Liver (tissue), 8 donors: ENCODE measurements at regions not wholly inside any gene's neighbourhood (a gene's known extent, or its start where the extent isn't known, plus 50 kb on each side); places are given as distances from the start of the nearest gene placed in this dataset.

ENCODE experiments used
- DNase-seq: peaks from one replicate; pipeline ENCODE4 v3.0.0-alpha.2; 2017; ENCODE audit warnings: low spot score
- H3K27ac ChIP-seq, 2 donors: one replicate each; pipeline ENCODE4 v1.7.0; 2013; ENCODE audit warnings: inconsistent platforms in 2 of 2, low read length in 2 of 2, control low read depth in 1 of 2, low read depth in 1 of 2, mild to moderate bottlenecking in 1 of 2
- H3K27me3 ChIP-seq, 4 donors: one replicate each; pipeline versions ENCODE4 v1.6.1 to v1.7.0; 2013; ENCODE audit warnings: low read length in 3 of 4, inconsistent platforms in 1 of 4, mild to moderate bottlenecking in 1 of 4, moderate library complexity in 1 of 4; ENCODE audit not compliant: control insufficient read depth in 4 of 4, insufficient read depth in 4 of 4
- H3K36me3 ChIP-seq, 4 donors: one replicate each; pipeline versions ENCODE4 v1.6.1 to v1.7.0; 2013; ENCODE audit warnings: low read length in 3 of 4, mild to moderate bottlenecking in 3 of 4, low read depth in 1 of 4, moderate library complexity in 1 of 4; ENCODE audit not compliant: control insufficient read depth in 4 of 4, insufficient read depth in 3 of 4
- H3K4me1 ChIP-seq, 4 donors: one replicate each; pipeline versions ENCODE4 v1.6.1 to v1.7.0; 2013; ENCODE audit warnings: low read length in 3 of 4, mild to moderate bottlenecking in 3 of 4, moderate library complexity in 1 of 4; ENCODE audit not compliant: control insufficient read depth in 4 of 4, insufficient read depth in 4 of 4
- H3K4me3 ChIP-seq, 3 donors: one replicate each; pipeline versions ENCODE4 v1.6.1 to v1.7.0; 2013; ENCODE audit warnings: low read length in 3 of 3, control low read depth in 1 of 3, low read depth in 1 of 3, mild to moderate bottlenecking in 1 of 3
- H3K9ac ChIP-seq, 2 donors: one replicate each; pipeline ENCODE4 v1.7.0; 2013; ENCODE audit warnings: low read length in 2 of 2, mild to moderate bottlenecking in 2 of 2, moderate library complexity in 2 of 2, control low read depth in 1 of 2, low read depth in 1 of 2
- H3K9me3 ChIP-seq, 4 donors: one replicate each; pipeline versions ENCODE4 v1.6.1 to v1.7.0; 2013; ENCODE audit warnings: low read length in 3 of 4; ENCODE audit not compliant: control insufficient read depth in 4 of 4
- EGR1 ChIP-seq, 2 donors: IDR thresholded peaks; 2 replicates each; pipeline ENCODE4 v1.6.1; 2016 to 2018; ENCODE audit warnings: antibody characterized with exemption in 2 of 2, low read depth in 2 of 2
- FOXA1 ChIP-seq: IDR thresholded peaks from 2 replicates; pipeline ENCODE4 v1.6.1; 2016; ENCODE audit warnings: antibody characterized with exemption
- FOXA2 ChIP-seq: IDR thresholded peaks from 2 replicates; pipeline ENCODE4 v1.6.1; 2016; ENCODE audit warnings: antibody characterized with exemption
- GABPA ChIP-seq, 2 donors: IDR thresholded peaks in 1 of 2; conservative IDR thresholded peaks in 1 of 2; 2 replicates each; pipeline ENCODE4 v1.6.1; 2016; ENCODE audit warnings: antibody characterized with exemption in 2 of 2, mild to moderate bottlenecking in 1 of 2, moderate library complexity in 1 of 2
- HNF4A ChIP-seq, 2 donors: conservative IDR thresholded peaks; 2 replicates each; pipeline ENCODE4 v1.6.1; 2016; ENCODE audit warnings: antibody characterized with exemption in 2 of 2, mild to moderate bottlenecking in 2 of 2
- HNF4G ChIP-seq: IDR thresholded peaks from 2 replicates; pipeline ENCODE4 v1.6.1; 2016; ENCODE audit warnings: antibody characterized with exemption
- JUND ChIP-seq, 2 donors: IDR thresholded peaks; 2 replicates each; pipeline ENCODE4 v1.6.1; 2016; ENCODE audit warnings: antibody characterized with exemption in 2 of 2
- NR2F2 ChIP-seq: IDR thresholded peaks from 2 replicates; pipeline ENCODE4 v1.6.1; 2016; ENCODE audit warnings: antibody characterized with exemption
- RAD21 ChIP-seq, 2 donors: IDR thresholded peaks; 2 replicates each; pipeline ENCODE4 v1.6.1; 2016; ENCODE audit warnings: antibody characterized with exemption in 2 of 2, mild to moderate bottlenecking in 2 of 2
- RXRA ChIP-seq, 2 donors: IDR thresholded peaks; 2 replicates each; pipeline ENCODE4 v1.6.1; 2017 to 2018; ENCODE audit warnings: antibody characterized with exemption in 2 of 2, mild to moderate bottlenecking in 1 of 2
- SP1 ChIP-seq: IDR thresholded peaks from 2 replicates; pipeline ENCODE4 v1.6.1; 2018; ENCODE audit warnings: antibody characterized with exemption, mild to moderate bottlenecking
- TAF1 ChIP-seq: conservative IDR thresholded peaks from 2 replicates; pipeline ENCODE4 v1.6.1; 2016; ENCODE audit warnings: antibody characterized with exemption, mild to moderate bottlenecking
- YY1 ChIP-seq: IDR thresholded peaks from 2 replicates; pipeline ENCODE4 v1.6.1; 2016; ENCODE audit warnings: antibody characterized with exemption, mild to moderate bottlenecking
- WGBS: extraction: QIAGEN DNeasy Blood & Tissue Kit; methylation state at CpG from one replicate; pipeline ENCODE4 v1.1.7; 2013; 5-methylcytosine and 5-hydroxymethylcytosine counted together
- TF ChIP-seq, protein P1 (sequence below): IDR thresholded peaks from 2 replicates; pipeline ENCODE4 v1.6.1; 2016; ENCODE audit warnings: antibody characterized with exemption, mild to moderate bottlenecking
- TF ChIP-seq, protein P2 (sequence below): IDR thresholded peaks from 2 replicates; pipeline ENCODE4 v1.6.1; 2016; ENCODE audit warnings: antibody characterized with exemption
- TF ChIP-seq, protein P3 (sequence below): fragments of 150-350 bp; IDR thresholded peaks from 2 replicates; pipeline ENCODE4 v1.5.1; 2017; ENCODE audit warnings: improper control_type of control experiment, low read depth, low read length; ENCODE audit not compliant: missing input control
- TF ChIP-seq, protein P4 (sequence below): IDR thresholded peaks from 2 replicates; pipeline ENCODE4 v1.6.1; 2016; ENCODE audit warnings: antibody characterized with exemption
- donor health status: healthy.
- donor health status: healthy.
- donor health status: healthy.
- donor health status: healthy.
- donor health status: healthy.

DNA sequence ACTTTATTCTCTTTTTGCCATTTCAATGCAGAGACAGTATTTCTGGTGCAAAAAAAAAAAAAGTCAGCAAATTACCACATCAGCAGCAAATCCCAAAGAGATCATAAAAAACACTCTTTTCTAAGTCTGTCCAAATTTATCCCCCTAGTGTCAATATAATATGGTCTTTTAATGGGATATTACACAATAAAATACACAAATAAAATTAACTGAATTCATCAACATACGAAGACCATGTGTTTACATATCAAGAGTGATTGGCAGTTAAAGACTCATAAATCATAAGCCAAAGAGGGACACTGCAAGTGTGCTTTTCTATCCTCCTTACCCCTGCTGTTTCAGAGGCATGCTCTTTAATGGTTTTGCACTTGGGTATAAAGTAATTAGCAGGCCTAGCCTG lies 340.2 kb upstream of the DKK2 start (continued):
- TF ChIP-seq JUND (IDR thresholded peaks at IDR 0.05) (no peak), FOXA1 (no peak)

DNA sequence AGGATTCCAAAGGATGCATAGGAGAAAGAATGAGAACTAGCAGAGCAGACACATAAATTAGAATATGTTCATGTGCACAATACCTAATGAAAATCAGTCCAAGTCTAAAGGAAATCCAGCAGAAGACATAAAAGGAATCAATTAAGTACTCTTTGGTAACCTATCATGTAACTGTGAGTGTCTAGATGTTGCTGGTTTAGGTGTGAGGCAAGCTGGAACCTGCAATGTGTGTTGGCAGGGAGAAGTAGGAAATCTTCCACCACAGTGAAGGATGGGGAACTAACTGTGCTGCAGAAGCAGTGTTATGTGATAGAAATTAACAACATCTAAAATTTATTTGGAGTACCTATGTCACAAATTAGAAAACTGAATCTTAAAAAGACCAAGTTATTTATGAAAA lies 330.8 kb upstream of the DKK2 start:
- peaks cover 0 to 2% (median 0%) of the 10 kb centered on the region in 4 donors for H3K27me3 ChIP-seq
- H3K4me3 ChIP-seq: no peak overlapping the region
- no peak for DNase-seq
- no peaks in the 10 kb centered on the region for H3K4me1 ChIP-seq
- H3K9ac ChIP-seq: no peak overlapping the region
- TF ChIP-seq YY1 (no peak), RAD21 (IDR thresholded peaks at IDR 0.05) (no peak), EGR1 (IDR thresholded peaks at IDR 0.05; ENCODE audit: low read depth in 2 of 2) (no peak), FOXA1 (no peak), SP1 (no peak), GABPA (IDR thresholded peaks at IDR 0.05 in 1 of 2, conservative IDR thresholded peaks at IDR 0.05 in 1 of 2) (no peak), RXRA (IDR thresholded peaks at IDR 0.05) (no peak)
- TF ChIP-seq, protein P1, sequence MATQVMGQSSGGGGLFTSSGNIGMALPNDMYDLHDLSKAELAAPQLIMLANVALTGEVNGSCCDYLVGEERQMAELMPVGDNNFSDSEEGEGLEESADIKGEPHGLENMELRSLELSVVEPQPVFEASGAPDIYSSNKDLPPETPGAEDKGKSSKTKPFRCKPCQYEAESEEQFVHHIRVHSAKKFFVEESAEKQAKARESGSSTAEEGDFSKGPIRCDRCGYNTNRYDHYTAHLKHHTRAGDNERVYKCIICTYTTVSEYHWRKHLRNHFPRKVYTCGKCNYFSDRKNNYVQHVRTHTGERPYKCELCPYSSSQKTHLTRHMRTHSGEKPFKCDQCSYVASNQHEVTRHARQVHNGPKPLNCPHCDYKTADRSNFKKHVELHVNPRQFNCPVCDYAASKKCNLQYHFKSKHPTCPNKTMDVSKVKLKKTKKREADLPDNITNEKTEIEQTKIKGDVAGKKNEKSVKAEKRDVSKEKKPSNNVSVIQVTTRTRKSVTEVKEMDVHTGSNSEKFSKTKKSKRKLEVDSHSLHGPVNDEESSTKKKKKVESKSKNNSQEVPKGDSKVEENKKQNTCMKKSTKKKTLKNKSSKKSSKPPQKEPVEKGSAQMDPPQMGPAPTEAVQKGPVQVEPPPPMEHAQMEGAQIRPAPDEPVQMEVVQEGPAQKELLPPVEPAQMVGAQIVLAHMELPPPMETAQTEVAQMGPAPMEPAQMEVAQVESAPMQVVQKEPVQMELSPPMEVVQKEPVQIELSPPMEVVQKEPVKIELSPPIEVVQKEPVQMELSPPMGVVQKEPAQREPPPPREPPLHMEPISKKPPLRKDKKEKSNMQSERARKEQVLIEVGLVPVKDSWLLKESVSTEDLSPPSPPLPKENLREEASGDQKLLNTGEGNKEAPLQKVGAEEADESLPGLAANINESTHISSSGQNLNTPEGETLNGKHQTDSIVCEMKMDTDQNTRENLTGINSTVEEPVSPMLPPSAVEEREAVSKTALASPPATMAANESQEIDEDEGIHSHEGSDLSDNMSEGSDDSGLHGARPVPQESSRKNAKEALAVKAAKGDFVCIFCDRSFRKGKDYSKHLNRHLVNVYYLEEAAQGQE: no peak
- TF ChIP-seq, protein P2, sequence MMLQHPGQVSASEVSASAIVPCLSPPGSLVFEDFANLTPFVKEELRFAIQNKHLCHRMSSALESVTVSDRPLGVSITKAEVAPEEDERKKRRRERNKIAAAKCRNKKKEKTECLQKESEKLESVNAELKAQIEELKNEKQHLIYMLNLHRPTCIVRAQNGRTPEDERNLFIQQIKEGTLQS: no peak
- TF ChIP-seq, protein P3, sequence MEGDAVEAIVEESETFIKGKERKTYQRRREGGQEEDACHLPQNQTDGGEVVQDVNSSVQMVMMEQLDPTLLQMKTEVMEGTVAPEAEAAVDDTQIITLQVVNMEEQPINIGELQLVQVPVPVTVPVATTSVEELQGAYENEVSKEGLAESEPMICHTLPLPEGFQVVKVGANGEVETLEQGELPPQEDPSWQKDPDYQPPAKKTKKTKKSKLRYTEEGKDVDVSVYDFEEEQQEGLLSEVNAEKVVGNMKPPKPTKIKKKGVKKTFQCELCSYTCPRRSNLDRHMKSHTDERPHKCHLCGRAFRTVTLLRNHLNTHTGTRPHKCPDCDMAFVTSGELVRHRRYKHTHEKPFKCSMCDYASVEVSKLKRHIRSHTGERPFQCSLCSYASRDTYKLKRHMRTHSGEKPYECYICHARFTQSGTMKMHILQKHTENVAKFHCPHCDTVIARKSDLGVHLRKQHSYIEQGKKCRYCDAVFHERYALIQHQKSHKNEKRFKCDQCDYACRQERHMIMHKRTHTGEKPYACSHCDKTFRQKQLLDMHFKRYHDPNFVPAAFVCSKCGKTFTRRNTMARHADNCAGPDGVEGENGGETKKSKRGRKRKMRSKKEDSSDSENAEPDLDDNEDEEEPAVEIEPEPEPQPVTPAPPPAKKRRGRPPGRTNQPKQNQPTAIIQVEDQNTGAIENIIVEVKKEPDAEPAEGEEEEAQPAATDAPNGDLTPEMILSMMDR: no peak
- no peak overlapping the region for H3K27ac ChIP-seq
- no peaks in the 10 kb centered on the region for H3K36me3 ChIP-seq
- no peaks in the 10 kb centered on the region for H3K9me3 ChIP-seq

DNA sequence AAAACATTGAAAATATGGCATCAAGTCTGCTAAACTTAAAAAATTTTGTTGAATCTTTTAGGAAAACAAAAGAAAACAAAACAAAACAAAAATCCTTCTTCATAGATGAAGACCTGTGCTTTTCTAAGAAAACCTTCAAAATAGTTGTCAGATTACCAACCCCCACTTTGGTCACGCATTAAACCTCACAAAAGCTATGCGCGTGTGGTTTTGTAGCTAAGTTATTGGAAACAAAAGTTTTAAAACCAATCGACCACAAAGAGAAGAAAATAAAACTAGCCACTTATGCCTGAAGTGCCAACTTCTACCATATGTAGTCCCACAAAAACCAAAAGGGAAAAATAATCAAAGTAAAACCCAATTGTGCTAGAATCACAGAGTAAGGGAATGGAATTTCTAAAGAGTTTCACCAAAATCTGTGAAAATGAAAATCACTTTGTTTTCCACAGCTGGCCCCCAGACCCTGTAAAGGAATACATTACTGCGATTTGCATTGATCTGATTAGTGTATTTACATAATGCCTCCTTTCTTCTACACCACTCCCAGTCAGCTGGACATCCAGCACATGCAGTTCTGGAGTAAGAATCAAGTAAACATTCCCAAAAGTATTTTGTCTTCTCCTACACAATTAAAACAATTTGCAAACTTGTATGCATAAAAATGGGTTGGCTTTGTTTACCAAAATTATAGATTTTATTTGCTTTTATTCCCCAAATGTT lies 330.1 kb upstream of the DKK2 start:
- Histone ChIP-seq H3K27me3 (peaks cover 0 to 2% (median 0%) of the 10 kb centered on the region in 4 donors), H3K36me3 (no peaks in the 10 kb centered on the region), H3K27ac (no peak overlapping the region), H3K4me3 (no peak overlapping the region), H3K9ac (no peak overlapping the region), H3K9me3 (no peaks in the 10 kb centered on the region), H3K4me1 (no peaks in the 10 kb centered on the region)
- DNase-seq: no peak
- 62% methylated on average over 5 of the region's 5 CpGs for WGBS
- no peak for TF ChIP-seq EGR1 (IDR thresholded peaks at IDR 0.05; ENCODE audit: low read depth in 2 of 2)
- no peak for TF ChIP-seq JUND (IDR thresholded peaks at IDR 0.05)
- TF ChIP-seq, protein P1: no peak
- no peak for TF ChIP-seq TAF1
- no peak for TF ChIP-seq HNF4A (conservative IDR thresholded peaks at IDR 0.05)
- no peak for TF ChIP-seq SP1
- TF ChIP-seq FOXA2: no peak
- TF ChIP-seq RAD21 (IDR thresholded peaks at IDR 0.05): no peak
- TF ChIP-seq FOXA1: no peak
- TF ChIP-seq, protein P3: no peak
- TF ChIP-seq GABPA (IDR thresholded peaks at IDR 0.05 in 1 of 2, conservative IDR thresholded peaks at IDR 0.05 in 1 of 2): no peak
- no peak for TF ChIP-seq YY1
- TF ChIP-seq NR2F2: no peak
- TF ChIP-seq, protein P4, sequence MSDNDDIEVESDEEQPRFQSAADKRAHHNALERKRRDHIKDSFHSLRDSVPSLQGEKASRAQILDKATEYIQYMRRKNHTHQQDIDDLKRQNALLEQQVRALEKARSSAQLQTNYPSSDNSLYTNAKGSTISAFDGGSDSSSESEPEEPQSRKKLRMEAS: no peak
- TF ChIP-seq HNF4G: no peak
- TF ChIP-seq RXRA (IDR thresholded peaks at IDR 0.05): no peak
